ENCODE measurements at regions not wholly inside any gene's neighbourhood (a gene's known extent, or its start where the extent isn't known, plus 50 kb on each side); places are given as distances from the start of the nearest gene placed in this dataset.

GRCh38 chr2:41042343-41042742, 590.5 kb upstream of the SLC8A1 start:
- H3K4me3 ChIP-seq (replicated peaks in 1 of 2; ENCODE audit: low read depth in 2 of 2, low read length in 2 of 2), result no peak overlapping the region
- no peak for TF ChIP-seq CTCF (IDR thresholded peaks at IDR 0.05; ENCODE audit: low read depth, low read length)
- DNase-seq (ENCODE audit: low read depth in 2 of 2), result peak in 1 of 2 donors; percentile 22

DNA sequence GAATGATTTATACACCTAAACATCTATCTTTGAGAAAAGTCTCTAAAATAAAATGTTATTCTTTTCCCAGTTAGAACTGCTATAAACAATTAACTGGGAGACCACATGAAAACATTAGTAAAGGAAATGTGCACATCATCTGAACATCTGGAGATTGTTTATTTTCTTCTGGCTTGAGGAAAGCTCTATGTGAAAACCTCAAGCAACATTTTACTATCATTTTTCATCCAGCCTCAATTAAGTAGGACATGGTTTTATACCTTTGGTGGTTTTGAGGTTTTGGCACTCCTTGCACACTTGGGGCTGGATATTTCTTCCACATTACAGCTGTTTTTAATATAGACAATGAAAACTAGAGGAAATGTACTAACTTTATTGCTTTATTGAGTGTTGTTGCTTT, 609.5 kb upstream of the SLC8A1 start:
- no peak overlapping the region for H3K4me3 ChIP-seq (replicated peaks in 1 of 2; ENCODE audit: low read depth in 2 of 2, low read length in 2 of 2)
- DNase-seq (ENCODE audit: low read depth in 2 of 2), result peak in 1 of 2 donors; percentile 10
- no peak for TF ChIP-seq CTCF (IDR thresholded peaks at IDR 0.05; ENCODE audit: low read depth, low read length)

GRCh38 chr2:41062336-41062735, 610.4 kb upstream of the SLC8A1 start:
- DNase-seq (ENCODE audit: low read depth in 2 of 2), result no peak
- H3K4me3 ChIP-seq (replicated peaks in 1 of 2; ENCODE audit: low read depth in 2 of 2, low read length in 2 of 2), result no peak overlapping the region
- no peak for TF ChIP-seq CTCF (IDR thresholded peaks at IDR 0.05; ENCODE audit: low read depth, low read length)

- no peak overlapping the region for H3K4me3 ChIP-seq (replicated peaks in 1 of 2; ENCODE audit: low read depth in 2 of 2, low read length in 2 of 2)
- DNase-seq (ENCODE audit: low read depth in 2 of 2), result peak in 1 of 2 donors; percentile 1
- TF ChIP-seq CTCF (IDR thresholded peaks at IDR 0.05; ENCODE audit: low read depth, low read length), result no peak
Measured at GRCh38 chr2:41066168-41066567, 614.3 kb upstream of the SLC8A1 start.

GRCh38 chr2:41068740-41069139, 616.9 kb upstream of the SLC8A1 start:
- no peak overlapping the region for H3K4me3 ChIP-seq (replicated peaks in 1 of 2; ENCODE audit: low read depth in 2 of 2, low read length in 2 of 2)
- no peak for DNase-seq (ENCODE audit: low read depth in 2 of 2)
- no peak for TF ChIP-seq CTCF (IDR thresholded peaks at IDR 0.05; ENCODE audit: low read depth, low read length)

DNA sequence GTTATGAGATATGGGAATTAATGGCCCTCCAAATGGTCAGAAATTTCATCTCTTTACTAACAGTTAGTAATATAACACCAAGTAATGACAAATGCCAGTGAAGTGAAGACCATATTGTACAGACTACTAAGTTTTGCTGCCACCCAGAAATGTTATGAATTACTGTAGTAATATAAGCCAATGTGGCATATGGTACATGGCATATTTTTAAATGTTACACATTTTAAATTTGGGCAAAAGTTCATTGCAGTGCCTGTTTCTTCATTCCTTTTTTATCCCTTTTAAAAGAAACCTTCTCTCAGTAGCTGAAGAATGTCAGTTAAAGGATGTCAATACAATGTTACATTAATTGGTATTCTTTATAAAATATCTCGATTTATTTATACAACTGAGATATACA, 626.5 kb upstream of the SLC8A1 start:
- no peak for TF ChIP-seq CTCF (IDR thresholded peaks at IDR 0.05; ENCODE audit: low read depth, low read length)
- no peak for DNase-seq (ENCODE audit: low read depth in 2 of 2)
- no peak overlapping the region for H3K4me3 ChIP-seq (replicated peaks in 1 of 2; ENCODE audit: low read depth in 2 of 2, low read length in 2 of 2)

DNA sequence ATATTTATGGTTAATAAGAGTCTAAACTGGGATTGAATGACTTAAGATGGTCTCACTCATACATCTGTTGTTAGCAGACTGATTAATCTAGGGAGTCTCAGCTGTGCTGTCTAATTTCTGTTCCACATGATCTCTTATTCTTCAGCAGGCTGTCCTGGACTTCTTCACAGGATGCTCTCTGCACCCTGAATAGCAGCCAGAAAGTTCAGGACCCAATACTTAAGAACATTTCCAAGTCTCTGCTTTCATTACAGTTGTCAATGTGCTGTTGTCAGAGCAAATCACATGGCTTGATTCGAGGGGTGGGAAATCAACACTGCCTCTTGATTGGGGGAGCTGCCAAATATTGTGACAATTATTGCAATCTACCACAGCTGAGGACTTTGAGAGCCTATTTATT, 627.1 kb upstream of the SLC8A1 start:
- no peak for TF ChIP-seq CTCF (IDR thresholded peaks at IDR 0.05; ENCODE audit: low read depth, low read length)
- DNase-seq (ENCODE audit: low read depth in 2 of 2), result no peak
- H3K4me3 ChIP-seq (replicated peaks in 1 of 2; ENCODE audit: low read depth in 2 of 2, low read length in 2 of 2), result no peak overlapping the region

Measured in cardiac fibroblast (primary cell).